ENCODE measurements at regions not wholly inside any gene's neighbourhood (a gene's known extent, or its start where the extent isn't known, plus 50 kb on each side); places are given as distances from the start of the nearest gene placed in this dataset.

DNA sequence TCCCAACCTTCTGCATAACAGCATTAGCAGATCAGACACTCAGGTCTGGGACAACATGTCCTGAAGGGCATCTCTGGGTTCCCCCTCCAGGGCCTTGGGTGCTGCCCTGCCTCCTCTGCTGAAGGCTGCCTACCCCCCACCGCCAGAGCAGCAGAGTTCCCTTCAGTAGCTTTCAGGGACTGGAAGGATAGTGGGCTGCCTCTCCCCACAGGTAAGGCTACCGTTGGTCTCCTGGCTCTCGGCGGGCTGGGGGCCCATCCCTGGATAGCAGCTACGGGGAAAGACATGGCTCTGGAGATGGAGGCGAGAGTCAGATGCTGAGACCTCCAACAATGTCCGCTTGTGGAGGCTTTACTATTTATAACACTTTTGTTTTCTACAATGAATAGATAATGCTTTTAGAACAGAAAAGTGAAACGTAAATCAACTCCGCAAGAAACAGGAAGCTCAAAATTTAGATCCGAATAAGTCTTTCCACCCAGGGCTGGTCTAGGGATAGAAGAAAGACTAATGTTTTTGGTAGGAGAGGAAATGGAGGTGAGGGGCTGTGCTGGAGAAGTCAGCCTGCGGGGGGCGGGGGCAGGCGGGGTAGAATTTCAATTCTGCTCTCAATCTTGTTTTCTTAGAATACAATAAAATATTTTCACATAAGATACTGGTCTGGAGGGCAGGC is 58.4 kb downstream of the ARL4C start:
- DNase-seq, result no peak

DNA sequence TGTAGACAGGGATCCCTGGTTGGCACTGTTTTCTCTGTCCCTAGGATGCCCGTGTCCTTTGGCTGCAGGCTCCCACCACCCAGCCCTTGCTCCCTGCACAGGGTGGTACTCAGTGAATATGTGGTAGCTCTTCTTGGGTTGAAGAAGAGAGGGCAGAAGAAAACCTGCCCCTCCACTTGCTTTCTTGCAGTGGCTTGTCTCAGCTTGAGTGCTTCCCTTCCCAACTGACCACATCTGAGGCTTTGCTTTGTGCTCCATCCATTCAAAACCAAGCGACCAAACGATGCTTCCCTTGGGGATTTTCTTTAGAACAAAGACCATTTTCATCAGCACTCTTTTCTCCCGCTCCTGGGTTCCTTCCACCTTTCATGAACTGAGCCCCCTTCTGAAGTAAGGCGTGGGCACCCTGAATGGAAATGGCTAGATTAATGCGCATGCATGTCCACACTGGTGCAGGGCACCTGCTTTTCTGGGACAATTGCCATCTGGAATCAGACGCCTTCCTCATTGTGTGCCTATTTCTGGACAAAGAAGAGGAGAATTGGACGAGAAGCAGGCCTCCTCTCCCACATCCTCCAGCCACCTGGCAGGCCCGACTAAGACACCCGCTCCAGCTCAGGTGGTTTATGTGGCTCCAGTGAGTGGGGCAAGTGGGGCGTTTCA is 59.1 kb downstream of the ARL4C start:
- DNase-seq, result no peak

DNA sequence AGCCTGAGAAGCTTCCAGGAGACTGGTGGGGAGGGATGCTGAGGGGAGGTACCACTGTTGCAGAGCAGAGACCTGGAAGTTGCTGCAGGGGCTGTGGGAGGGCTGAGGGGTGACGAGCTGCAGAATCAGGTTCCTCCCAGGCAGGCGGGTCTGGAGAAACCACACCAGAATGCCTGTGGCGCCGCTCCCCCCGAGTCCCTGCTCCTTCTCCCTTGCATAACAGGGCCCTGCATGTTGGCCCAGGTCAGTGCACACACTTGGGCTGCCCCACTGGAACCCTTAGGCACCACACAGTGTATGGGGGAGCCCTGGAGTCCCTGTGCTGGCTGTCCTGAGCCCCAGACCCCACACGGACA is 60.4 kb downstream of the ARL4C start:
- DNase-seq, result no peak

DNA sequence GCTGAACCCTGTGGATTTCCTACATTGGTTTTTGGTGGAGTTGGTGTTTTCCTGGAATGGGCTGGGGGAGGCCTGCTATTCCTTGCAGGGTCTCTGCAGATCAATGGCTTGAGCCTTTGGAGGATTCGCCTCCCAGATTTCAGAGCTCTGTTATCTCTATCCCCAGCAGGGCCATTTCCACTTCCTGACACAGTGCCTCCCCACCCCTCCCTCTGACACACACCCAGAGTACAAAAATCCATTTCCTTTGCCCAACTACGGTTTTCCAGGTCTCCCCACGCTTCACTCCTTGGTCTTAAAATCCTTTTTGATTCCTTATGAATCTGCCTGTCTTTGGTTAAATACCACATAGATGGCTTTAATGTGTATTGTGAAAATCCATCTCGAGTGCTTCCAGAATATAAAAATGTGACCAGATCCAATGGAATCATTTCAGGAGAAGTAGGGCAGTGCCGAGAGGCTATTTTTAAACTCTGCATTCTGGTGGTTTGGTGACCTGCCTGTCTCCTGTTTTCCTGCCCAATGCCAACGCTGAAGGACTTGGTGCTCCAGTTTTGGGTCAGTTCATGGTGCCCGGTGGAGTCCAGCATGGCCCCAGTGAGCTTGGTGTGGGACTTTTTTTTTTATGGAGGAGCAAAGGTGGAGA is 60.9 kb downstream of the ARL4C start:
- DNase-seq, result no peak

DNA sequence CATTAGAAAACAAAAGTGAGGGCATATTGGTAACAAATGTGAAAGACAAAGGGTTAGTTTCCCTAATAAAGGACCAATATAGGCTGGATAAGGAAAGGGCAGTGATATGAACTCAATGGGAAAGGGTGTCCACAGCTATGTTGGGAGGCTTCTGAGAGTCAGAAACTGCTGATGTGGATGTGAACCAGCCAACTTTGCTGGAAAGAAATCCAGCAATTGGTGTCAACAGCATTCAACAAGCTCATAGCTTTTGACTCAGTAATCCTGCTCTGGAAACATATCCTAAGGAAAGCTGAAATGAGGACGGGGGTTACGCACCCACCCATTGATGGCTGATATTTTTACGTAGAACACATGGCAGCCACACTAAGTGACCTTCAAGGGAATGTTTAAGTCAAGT is 63.7 kb downstream of the ARL4C start:
- no peak for DNase-seq

DNA sequence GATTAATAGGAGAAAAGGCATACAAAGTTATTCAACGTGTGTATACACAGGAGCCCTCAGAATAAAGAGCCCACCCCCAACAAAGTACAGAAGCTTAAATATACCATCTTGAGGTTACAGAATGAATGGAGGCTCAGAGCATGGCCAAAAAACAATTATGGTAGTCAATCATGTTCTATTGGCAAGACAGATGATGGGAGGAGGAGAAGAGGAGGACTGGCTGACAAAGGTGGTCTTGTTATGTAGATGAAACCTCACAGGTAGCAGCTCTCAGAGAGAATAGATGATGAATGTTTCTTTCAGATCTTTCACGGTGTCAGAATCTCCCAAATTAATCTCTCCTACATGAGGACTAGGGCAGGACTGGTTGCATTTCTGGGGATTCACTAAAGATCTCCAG is 66.0 kb downstream of the ARL4C start:
- no peak for DNase-seq

DNA sequence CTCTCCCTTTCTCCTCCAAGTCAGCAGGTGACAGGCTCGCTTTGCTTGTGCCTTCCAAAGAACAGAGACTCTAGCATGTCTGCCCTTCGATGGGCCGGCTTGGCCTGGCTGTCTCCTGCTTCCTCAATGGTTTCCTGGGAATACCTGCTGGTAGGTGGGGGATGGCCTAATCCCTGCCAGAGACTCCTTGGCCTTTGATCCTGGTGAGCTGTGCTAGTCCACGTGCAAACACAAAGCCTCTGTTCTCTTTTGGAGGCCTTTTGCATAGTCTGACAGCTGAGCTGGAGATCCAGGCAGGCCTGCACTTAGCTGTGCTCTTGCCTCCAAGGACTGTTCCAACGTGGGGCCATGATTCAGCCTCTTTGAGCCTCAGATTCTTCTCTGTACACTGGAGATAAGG is 67.6 kb downstream of the ARL4C start:
- no peak for DNase-seq

DNA sequence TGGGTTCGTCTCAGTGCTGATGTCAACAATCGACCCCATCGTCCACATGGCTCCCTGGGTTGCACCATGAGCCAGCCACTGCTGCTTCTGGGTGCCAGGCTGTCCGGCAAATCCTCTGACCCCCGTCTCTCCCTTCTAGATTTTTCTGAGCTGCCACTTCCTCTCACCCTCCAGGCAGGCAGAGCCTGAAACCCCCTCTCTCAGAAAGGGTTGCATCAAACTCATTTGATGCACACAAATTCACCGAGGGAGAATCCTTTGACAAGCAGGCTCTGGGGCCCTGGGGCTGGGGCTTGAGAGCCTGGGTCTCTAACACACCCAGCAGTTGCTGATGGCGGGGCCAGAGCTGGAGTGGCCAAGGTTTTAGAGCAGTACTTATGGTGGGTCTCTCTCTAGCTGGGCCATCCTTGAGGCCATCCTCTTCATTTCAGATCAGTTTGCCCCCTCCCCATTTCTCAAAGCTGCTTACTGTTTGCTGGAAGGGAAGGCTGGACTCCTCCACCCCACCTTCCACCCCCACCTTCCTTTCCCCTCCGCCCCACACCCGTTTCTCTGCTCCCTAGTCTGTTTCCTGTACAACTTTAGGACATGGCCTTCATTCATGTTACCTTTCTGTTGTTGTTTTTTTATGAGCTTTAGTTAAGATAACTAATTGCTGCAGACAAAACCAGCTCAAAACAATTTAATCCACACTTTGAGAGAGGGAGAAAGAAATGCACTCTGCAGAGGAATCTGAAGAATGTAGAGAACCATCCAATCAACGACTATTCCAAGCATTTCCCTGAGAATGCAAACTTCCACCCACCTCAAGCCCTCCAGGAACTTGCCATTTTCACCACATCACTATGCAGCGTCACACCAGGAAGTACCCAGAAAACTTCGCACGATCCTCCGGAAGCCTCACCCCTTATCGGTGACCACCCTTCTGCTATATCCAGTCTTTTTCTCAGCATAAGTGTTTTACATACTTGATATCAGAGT is 69.5 kb downstream of the ARL4C start:
- peak in 1 of 5 donors; percentile 69 for DNase-seq

DNA sequence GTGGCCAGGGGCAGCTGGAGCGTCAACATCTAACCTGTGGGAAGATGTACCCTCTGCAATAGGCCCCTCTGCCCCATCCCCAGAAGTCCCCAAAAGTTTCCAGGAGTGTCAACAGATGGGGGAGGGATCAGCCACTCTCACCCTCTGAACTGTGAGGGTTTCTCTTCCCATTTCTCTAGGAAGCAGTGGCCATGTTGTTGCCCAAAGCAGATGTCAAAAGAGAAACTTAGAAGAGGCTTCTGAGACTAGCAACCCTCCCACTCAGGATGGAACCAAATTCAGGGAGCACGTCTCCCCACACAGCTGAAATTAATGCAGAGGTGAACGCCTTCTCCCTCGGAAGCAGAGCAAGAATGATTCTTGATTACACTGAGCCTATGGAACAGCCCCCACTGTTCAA is 70.3 kb downstream of the ARL4C start:
- peak in 1 of 5 donors; percentile 59 for DNase-seq

DNA sequence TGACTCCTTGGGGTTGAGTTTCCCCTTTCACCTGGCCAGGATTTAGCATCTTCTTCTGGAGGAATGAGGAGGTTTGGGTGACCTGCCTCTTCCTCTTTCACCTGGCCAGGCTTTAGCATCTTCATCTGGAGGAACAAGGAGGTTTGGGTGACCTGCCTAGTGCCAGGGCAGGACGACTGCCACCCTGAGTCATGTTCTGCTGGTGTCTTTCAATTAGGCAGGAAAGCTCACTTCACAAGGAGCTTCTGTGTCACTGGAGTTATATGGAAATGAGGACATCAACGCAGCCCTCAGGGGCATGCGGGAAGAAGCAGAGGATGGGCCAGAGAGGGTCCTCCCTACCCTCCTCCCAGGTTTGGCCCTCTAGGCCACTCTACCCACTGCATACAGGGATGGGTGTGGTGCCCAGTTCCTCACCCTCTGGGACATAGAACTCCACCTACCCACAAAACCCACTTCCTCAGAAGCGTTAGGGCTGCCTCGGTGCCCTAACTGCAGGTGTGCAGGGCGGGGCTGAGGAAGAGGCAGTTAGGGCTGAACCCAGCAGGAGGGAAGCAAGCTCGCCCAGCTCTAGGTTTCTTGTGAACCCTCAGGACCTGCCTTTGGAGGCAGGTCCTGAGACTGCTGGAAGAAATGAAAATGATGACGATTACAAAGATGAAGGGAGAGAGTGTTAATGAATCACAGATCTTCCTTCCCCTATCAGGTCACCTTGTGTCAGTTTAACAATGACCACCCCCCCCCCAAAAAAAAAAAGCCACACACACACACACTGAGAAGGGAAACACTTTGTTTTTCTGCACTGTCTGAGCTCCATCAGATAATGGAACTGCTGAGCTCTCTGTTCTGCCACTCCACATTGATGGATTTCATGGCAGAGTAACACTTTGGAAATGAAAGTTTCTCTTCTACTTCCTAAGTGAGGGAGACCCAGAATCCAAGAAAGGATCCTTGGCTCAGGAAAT is 71.0 kb downstream of the ARL4C start:
- peak; percentile 59 to 98 (median 73) for DNase-seq

DNA sequence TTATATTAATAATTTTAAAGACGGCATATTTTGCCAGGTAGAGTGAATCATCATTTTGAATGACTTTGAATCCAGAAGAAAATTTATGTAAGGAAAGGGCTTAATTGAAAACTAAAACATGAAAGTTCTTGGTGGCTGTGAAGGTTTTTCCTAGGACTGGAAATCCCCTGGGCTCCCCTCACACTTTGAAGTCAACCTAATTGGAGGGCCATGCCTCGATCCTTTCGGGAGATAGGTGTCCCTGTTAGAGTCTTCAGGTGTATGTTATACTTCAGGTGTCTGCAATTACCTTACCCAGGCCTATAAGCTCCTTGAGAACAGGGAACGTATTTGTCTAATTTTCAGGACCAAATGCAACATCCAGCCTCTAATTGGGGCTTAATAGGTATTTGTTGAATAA is 73.0 kb downstream of the ARL4C start:
- DNase-seq, result no peak

DNA sequence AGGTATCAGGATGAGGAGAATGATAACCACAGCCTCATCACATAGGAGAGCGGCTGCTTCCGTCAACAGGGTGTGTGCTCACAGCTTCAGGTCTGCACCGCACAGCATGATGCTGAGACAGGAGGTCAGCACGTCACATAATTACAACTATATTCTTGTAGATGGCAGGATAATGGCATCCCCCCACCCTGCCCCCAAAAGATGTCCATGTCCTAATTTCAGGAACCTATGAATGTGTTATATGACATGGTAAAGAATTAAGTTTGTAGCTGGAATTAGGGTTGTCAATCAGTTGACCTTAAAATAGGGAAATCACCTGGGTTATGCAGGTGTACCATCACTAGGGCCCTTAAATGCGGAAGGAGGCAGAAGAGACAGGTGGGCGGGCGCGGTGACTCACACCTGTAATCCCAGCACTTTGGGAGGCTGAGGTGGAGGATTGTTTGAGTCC is 73.9 kb downstream of the ARL4C start:
- DNase-seq, result peak; percentile 25 to 87 (median 56)

DNA sequence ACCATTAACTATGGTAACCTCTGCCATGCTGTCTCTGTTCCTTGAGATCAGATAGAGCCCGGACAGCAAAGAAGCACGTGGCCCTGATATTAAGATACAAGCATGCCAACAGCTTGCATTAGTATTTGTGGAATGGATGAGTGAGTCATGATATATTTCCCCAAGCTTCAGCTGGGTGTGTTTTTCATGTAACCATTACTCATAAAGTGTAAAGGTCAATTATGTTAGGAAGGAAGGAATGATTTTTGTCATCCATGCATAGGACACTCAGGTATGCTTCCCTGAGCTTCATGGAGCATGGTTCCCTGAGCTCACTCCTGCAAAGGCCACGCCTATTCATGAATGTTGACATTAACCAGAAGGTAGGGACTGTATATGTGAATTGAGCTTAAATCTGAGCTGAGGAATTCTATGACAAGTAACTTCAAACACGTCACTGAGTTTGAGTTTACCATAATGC is 74.6 kb downstream of the ARL4C start:
- peak in 1 of 5 donors; percentile 25 for DNase-seq

DNA sequence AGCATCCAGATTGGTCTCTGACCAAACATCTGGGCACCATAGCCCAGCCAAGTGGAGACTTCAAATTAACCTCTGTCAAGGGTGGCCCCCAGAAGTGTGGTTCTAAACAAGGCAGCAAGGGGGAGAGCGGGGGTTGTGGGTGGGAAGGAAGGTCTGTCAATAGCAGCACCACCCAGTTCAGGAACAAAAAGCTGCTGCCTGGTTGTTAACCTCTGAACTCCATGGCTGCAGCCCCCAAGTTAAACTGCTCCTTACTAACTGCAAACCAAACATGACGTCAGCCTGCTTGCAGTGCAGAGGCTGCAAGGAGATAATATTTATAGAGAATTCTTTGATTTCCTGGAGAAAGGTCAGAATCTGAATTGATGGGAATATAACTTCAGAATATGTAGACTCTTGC is 76.5 kb downstream of the ARL4C start:
- no peak for DNase-seq

DNA sequence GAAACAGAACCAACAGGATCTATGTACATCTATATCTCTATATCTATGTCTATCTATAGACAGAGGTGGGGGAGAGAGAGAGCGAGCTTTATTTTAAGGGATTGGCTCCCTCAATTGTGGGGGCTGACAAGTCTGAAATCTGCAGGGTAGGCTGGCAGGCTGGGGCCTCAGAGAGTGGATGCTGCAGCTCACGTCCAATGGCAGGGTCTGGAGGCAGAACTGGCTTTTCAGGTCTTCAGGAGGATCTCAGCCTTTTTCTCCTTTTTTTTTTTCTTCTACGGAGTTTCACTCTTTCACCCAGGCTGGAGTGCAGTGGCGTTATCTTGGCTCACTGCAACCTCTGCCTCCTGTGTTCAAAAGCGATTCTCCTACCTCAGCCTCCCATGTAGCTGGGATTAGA is 77.2 kb downstream of the ARL4C start:
- no peak for DNase-seq

DNA sequence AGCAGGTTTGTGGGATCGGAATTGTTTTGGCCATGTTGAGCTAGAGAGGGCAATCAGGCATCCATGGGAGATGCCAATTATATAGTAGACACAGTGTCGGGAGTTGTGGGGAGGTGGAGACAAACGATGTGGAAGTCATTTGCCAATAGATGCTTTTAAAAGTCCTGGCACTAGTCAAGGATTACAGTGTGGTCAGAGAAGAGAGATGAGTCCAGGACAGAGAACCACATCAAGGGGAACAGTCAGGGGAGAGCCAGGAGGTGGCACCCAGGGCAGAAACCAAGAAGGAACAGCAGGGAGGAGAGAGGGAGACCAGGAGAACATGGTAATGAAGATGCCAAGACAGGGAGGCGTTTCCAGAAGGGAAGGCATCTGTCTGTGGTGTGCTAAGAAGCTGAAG is 81.2 kb downstream of the ARL4C start:
- DNase-seq, result no peak

DNA sequence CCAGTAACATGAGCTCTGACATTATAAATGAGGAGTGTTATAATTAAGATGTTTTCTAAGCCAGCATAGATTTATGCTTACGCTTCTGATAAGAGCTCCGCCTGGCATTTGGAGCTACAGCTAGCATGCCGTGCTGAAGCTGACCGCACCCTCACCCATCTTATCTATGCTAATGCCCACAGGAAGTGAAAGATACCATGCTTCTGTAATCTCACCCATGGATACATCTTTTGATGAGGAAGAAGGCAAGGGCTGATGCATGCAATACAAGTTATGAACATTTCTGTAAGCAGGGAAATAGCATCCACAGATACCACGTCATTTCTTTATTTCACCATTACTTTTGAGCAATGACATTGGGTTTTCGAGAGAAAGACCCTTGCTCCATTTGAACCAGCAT is 82.3 kb downstream of the ARL4C start:
- DNase-seq, result peak in 1 of 5 donors; percentile 36

DNA sequence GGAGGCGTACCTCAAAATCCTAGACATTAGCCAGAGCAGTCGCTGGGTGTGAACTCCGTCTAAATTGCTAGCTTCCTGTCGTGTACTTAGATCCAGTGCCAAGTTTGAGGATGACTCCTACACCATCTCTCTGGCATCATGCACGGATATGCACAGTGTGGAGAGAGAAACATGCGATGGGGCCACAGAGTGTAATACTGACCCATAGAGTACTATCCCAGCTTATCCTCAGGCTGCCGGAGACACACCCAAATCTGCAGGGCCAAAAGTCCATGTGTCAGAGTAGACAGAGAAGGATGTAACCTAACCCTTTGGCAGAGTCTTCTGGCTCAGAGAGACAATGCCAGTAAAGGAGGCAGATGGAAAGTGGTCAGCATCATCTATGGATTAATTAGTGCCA is 84.2 kb downstream of the ARL4C start:
- no peak for DNase-seq

DNA sequence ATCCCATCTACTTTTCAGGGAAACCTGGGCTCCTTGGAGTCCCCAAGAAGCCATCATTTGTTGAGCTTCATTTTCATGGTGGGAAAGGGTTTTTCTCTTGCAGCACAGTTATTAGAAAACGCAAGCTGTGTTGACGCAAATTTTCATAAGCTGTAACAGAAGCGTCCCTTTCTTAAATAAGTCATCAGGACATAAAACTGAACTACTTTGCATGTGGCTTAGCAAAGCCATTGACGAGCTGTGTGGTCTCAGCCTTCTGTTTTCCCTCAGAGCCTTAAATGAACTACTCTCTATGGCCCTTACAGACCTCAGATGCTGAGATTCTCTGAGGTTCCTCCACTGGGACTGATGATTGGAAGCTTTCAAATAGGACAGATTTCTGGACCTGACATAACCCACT is 85.1 kb downstream of the ARL4C start:
- no peak for DNase-seq

DNA sequence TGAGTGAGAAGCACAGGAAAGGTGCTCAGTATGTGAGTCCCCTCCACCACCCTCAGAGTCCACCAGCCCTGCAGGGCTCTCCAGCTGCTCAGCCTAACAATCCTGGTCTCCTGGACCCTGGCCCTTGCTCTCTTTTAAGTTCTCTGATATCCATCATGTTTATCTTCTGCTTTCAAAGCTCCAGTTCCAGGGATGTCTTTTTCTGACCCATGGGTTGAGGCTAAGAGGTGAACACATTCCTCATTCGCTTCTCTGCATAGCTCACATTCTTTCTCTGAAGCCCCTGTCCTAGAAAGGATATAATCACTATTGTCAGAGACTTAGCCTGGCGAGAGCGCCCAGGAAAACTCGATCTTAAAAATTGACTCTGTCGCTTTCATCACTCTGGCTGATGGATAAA is 86.4 kb downstream of the ARL4C start:
- DNase-seq, result no peak

DNA sequence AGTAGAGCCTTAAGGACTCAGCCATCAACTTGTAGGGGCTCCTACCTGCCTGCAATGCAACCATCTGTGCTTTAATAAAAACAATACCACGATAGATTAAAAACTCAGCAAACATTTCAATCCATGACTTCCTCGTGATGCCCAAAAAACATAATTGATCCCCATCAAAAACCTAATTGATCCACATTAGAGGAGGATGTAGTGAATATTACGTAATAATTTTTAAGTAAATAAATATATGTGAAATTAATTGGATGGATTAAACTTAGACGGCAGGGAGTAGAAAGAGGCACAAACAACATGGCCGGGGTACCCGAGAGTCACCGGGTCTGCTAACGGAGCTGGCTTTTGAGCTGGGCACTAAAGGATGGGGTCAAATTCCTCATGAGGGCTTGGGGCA is 87.3 kb downstream of the ARL4C start:
- DNase-seq, result no peak

DNA sequence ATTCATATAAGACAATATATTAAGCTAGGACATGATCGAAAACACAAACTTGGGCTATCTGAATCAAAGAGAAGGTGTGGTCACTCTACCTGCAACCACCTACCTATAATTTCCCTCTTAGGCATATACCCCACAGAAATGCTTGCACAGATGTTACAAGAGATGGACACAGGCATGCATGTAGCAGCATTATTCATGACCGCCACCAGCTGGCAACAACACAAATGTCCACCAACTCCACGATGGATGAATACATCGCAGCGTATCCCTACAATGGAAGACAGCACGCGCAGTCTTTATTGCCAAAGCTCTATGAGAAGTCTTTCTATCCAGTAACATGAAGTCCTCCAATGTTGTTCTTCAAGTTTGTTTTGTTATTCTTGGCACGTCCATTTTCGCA is 90.8 kb downstream of the ARL4C start:
- DNase-seq, result no peak
